H9 (cell line): ENCODE measurements at regions not wholly inside any gene's neighbourhood (a gene's known extent, or its start where the extent isn't known, plus 50 kb on each side); places are given as distances from the start of the nearest gene placed in this dataset.

Experiments
- DNase-seq: peaks from one replicate; pipeline ENCODE4 v3.0.0-alpha.2; 2017
- H2AFZ ChIP-seq: one replicate; pipeline ENCODE4 v1.6.1; 2013; ENCODE audit warnings: mild to moderate bottlenecking, low read length, control low read depth, moderate library complexity
- H2AK5ac ChIP-seq: 2 replicates; pipeline ENCODE4 v1.6.1; 2013; ENCODE audit warnings: low read length, control low read depth, mixed read lengths; ENCODE audit not compliant: insufficient read length
- H2BK120ac ChIP-seq: one replicate; pipeline ENCODE4 v1.6.1; 2013; ENCODE audit warnings: low read depth, mild to moderate bottlenecking, low read length, control low read depth, inconsistent platforms; ENCODE audit not compliant: poor library complexity, severe bottlenecking
- H2BK12ac ChIP-seq: 2 replicates; pipeline ENCODE4 v1.6.1; 2013; ENCODE audit warnings: low read length, control low read depth, mixed read lengths, low read depth; ENCODE audit not compliant: insufficient read length
- H2BK15ac ChIP-seq: 2 replicates; pipeline ENCODE4 v1.6.1; 2013; ENCODE audit warnings: low read depth, low read length, control low read depth
- H2BK20ac ChIP-seq: one replicate; pipeline ENCODE4 v1.6.1; 2013; ENCODE audit warnings: low read depth, mild to moderate bottlenecking, low read length, control low read depth, inconsistent platforms; ENCODE audit not compliant: poor library complexity, severe bottlenecking
- H2BK5ac ChIP-seq: 2 replicates; pipeline ENCODE4 v1.6.1; 2013; ENCODE audit warnings: low read length, control low read depth, mixed read lengths; ENCODE audit not compliant: insufficient read length
- H3K14ac ChIP-seq: 2 replicates; pipeline ENCODE4 v1.6.1; 2013; ENCODE audit warnings: low read length, control low read depth; ENCODE audit not compliant: insufficient read depth
- H3K18ac ChIP-seq: 2 replicates; pipeline ENCODE4 v1.6.1; 2013; ENCODE audit warnings: low read depth, mild to moderate bottlenecking, mixed read lengths, low read length, control low read depth; ENCODE audit not compliant: insufficient read length
- H3K23ac ChIP-seq: 2 replicates; pipeline ENCODE4 v1.6.1; 2013; ENCODE audit warnings: low read length, control low read depth, mixed read lengths, low read depth; ENCODE audit not compliant: insufficient read length
- H3K23me2 ChIP-seq: 2 replicates; pipeline ENCODE4 v1.6.1; 2013; ENCODE audit warnings: low read depth, mild to moderate bottlenecking, mixed read lengths, low read length, control low read depth; ENCODE audit not compliant: insufficient read length, poor library complexity, severe bottlenecking
- H3K27ac ChIP-seq: 2 replicates; pipeline ENCODE4 v1.5.1; 2013; ENCODE audit warnings: low read length, control low read depth, mixed read lengths, low read depth; ENCODE audit not compliant: insufficient read length
- H3K27me3 ChIP-seq: 2 replicates; pipeline ENCODE4 v1.6.1; 2013; ENCODE audit warnings: low read length, control low read depth, inconsistent platforms; ENCODE audit not compliant: insufficient read depth
- H3K4ac ChIP-seq: 2 replicates; pipeline ENCODE4 v1.6.1; 2013; ENCODE audit warnings: low read depth, mild to moderate bottlenecking, control low read depth, inconsistent platforms, low read length, moderate library complexity
- H3K4me1 ChIP-seq: 2 replicates; pipeline ENCODE4 v1.6.1; 2013; ENCODE audit warnings: low read length, control low read depth, inconsistent platforms; ENCODE audit not compliant: insufficient read depth
- H3K4me2 ChIP-seq: 2 replicates; pipeline ENCODE4 v1.6.1; 2013; ENCODE audit warnings: low read length, control low read depth, mixed read lengths; ENCODE audit not compliant: insufficient read length, insufficient read depth
- H3K56ac ChIP-seq: 2 replicates; pipeline ENCODE4 v1.6.1; 2013; ENCODE audit warnings: low read depth, mild to moderate bottlenecking, mixed read lengths, low read length, control low read depth; ENCODE audit not compliant: insufficient read length
- H3K79me1 ChIP-seq: 2 replicates; pipeline ENCODE4 v1.6.1; 2013; ENCODE audit warnings: low read depth, mild to moderate bottlenecking, moderate library complexity, low read length, control low read depth, inconsistent platforms; ENCODE audit not compliant: insufficient read depth, poor library complexity, severe bottlenecking
- H3K79me2 ChIP-seq: 2 replicates; pipeline ENCODE4 v1.6.1; 2013; ENCODE audit warnings: low read length, control low read depth, inconsistent platforms; ENCODE audit not compliant: insufficient read depth
- H3K9ac ChIP-seq: 2 replicates; pipeline ENCODE4 v1.6.1; 2013; ENCODE audit warnings: low read length, control low read depth, mixed read lengths; ENCODE audit not compliant: insufficient read length; ENCODE audit errors: extremely low read depth
- H3K9me3 ChIP-seq: one replicate; pipeline ENCODE4 v1.6.1; 2013; ENCODE audit warnings: low read depth, low read length, inconsistent platforms; ENCODE audit not compliant: control insufficient read depth
- H3T11ph ChIP-seq: one replicate; pipeline ENCODE4 v1.6.1; 2013; ENCODE audit warnings: mild to moderate bottlenecking, low read length, control low read depth, inconsistent platforms
- H4K20me1 ChIP-seq: one replicate; pipeline ENCODE4 v1.6.1; 2013; ENCODE audit not compliant: control insufficient read depth, insufficient read length, insufficient read depth
- H4K5ac ChIP-seq: 2 replicates; pipeline ENCODE4 v1.6.1; 2013; ENCODE audit warnings: low read depth, mild to moderate bottlenecking, mixed read lengths, low read length, control low read depth; ENCODE audit not compliant: insufficient read length
- H4K8ac ChIP-seq: replicated peaks from 2 replicates; pipeline ENCODE4 v1.6.1; 2013; ENCODE audit warnings: low read length, control low read depth, mixed read lengths, low read depth; ENCODE audit not compliant: insufficient read length
- H4K91ac ChIP-seq: 2 replicates; pipeline ENCODE4 v1.6.1; 2013; ENCODE audit warnings: low read depth, mild to moderate bottlenecking, moderate library complexity, mixed read lengths, low read length, control low read depth; ENCODE audit not compliant: insufficient read length
- H3K27ac Mint-ChIP-seq, 3 experiments: 2 replicates in 2 of 3; 3 replicates in 1 of 3; pipeline ENCODE4 v1.8.0; 2020 to 2021; ENCODE audit warnings: mixed read lengths in 3 of 3, mild to moderate bottlenecking in 1 of 3, moderate library complexity in 1 of 3
- H3K27me3 Mint-ChIP-seq: 2 replicates; pipeline ENCODE4 v1.8.0; 2021; ENCODE audit warnings: low read depth, mild to moderate bottlenecking, moderate library complexity, mixed read lengths
- H3K36me3 Mint-ChIP-seq, 3 experiments: 2 replicates in 2 of 3; 3 replicates in 1 of 3; pipeline ENCODE4 v1.8.0; 2020 to 2021; ENCODE audit warnings: low read depth in 3 of 3, mixed read lengths in 3 of 3; ENCODE audit not compliant: insufficient read depth in 1 of 3
- H3K4me1 Mint-ChIP-seq, 2 experiments: 2 replicates each; pipeline ENCODE4 v1.8.0; 2020; ENCODE audit warnings: mixed read lengths in 2 of 2
- H3K4me3 Mint-ChIP-seq, 2 experiments: 2 replicates in 1 of 2; 3 replicates in 1 of 2; pipeline ENCODE4 v1.8.0; 2020 to 2021; ENCODE audit warnings: mild to moderate bottlenecking in 2 of 2, mixed read lengths in 2 of 2, moderate library complexity in 1 of 2
- H3K9me3 Mint-ChIP-seq, 2 experiments: 2 replicates in 1 of 2; 3 replicates in 1 of 2; pipeline ENCODE4 v1.8.0; 2020; ENCODE audit warnings: mild to moderate bottlenecking in 2 of 2, mixed read lengths in 2 of 2, moderate library complexity in 1 of 2
- CTCF ChIP-seq: fragments of 200-600 bp; sonication (generic); conservative IDR thresholded peaks from 3 replicates; pipeline ENCODE4 v1.8.0; 2021; ENCODE audit warnings: antibody characterized with exemption, mild to moderate bottlenecking

- no peak overlapping the region for H3K56ac ChIP-seq
- no peak overlapping the region for H2BK15ac ChIP-seq
- no peak overlapping the region for H3K18ac ChIP-seq
- TF ChIP-seq CTCF = peak; percentile 58
- Mint-ChIP-seq H3K27me3 (no peaks in the 10 kb centered on the region), H3K27ac (no peak overlapping the region), H3K4me3 (no peak overlapping the region), H3K9me3 (peaks cover 0 to 3% of the 10 kb centered on the region in 2 experiments; a peak in 2 of 5 replicates), H3K36me3 (peaks cover 0 to 3% (median 0%) of the 10 kb centered on the region in 3 experiments; a peak in 2 of 7 replicates), H3K4me1 (peaks cover 0 to 2% of the 10 kb centered on the region in 2 experiments; a peak in 2 of 4 replicates)
- no peaks in the 10 kb centered on the region for H3K9me3 ChIP-seq
- no peak overlapping the region for H2AFZ ChIP-seq
- H3K27me3 ChIP-seq = no peaks in the 10 kb centered on the region
- no peak overlapping the region for H3K4me2 ChIP-seq
- no peak overlapping the region for H3K23ac ChIP-seq
- no peak overlapping the region for H4K5ac ChIP-seq
- no peak overlapping the region for H3K9ac ChIP-seq
- H2BK12ac ChIP-seq = no peak overlapping the region
- no peak for DNase-seq
- no peak overlapping the region for H2BK120ac ChIP-seq
- no peak overlapping the region for H3K14ac ChIP-seq
- H2BK5ac ChIP-seq = no peak overlapping the region
- H3K4ac ChIP-seq = no peak overlapping the region
- H3K79me2 ChIP-seq = no peaks in the 10 kb centered on the region
- H3K79me1 ChIP-seq = no peaks in the 10 kb centered on the region
- no peak overlapping the region for H2BK20ac ChIP-seq
- no peak overlapping the region for H3K27ac ChIP-seq
- no peak overlapping the region for H4K8ac ChIP-seq
- H3K4me1 ChIP-seq = no peaks in the 10 kb centered on the region
- H4K91ac ChIP-seq = no peak overlapping the region
- no peak overlapping the region for H2AK5ac ChIP-seq
- no peaks in the 10 kb centered on the region for H4K20me1 ChIP-seq
- H3T11ph ChIP-seq = no peak overlapping the region
- H3K23me2 ChIP-seq = no peaks in the 10 kb centered on the region
Observed at GRCh38 chr12:115632308-115632707, 645.2 kb downstream of the MED13L start.
